ENCODE measurements at regions not wholly inside any gene's neighbourhood (a gene's known extent, or its start where the extent isn't known, plus 50 kb on each side); places are given as distances from the start of the nearest gene placed in this dataset.
A peak's percentile ranks its signal among the peaks of the same experiment; 100 is the strongest.
"Not testable (repeated sequence)": the region's sequence is repeated elsewhere in the genome, so short reads cannot be mapped to it uniquely, and the experiment has no call there.

DNA sequence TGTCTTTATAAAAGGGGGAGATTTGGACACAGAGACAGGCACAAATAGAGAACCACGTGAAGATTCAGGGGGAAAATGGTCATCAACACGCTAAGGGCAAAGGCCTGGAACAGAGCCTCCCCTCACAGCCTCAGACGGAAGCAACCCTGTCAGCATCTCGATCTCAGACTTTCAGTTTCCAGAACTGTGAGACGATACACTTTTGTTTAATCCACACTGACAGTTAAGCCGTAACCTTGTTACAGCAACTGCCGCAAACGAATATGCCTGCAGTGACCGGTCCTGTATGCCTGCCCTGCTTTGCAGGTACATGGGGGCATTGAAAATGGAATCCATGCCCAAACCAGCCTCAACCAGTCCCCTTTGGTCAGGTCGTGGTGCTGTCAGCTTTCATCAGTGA is 139.5 kb downstream of the ATPSCKMT start:
- H3K36me3 ChIP-seq (ENCODE audit: control insufficient read depth, insufficient read depth, low read length, severe bottlenecking): no peaks in the 10 kb centered on the region
- peaks cover 4% of the 10 kb centered on the region for H3K4me1 ChIP-seq (ENCODE audit: control insufficient read depth, insufficient read depth, low read length)
- H3K4me3 ChIP-seq (ENCODE audit: low read length): no peak overlapping the region
- no peaks in the 10 kb centered on the region for H3K9me3 ChIP-seq (ENCODE audit: control insufficient read depth, low read length)
- peaks cover 12% of the 10 kb centered on the region for H3K27me3 ChIP-seq (replicated peaks; ENCODE audit: control insufficient read depth, insufficient read depth, low read length)
- no peak for DNase-seq (ENCODE audit: low read depth)
- no peak overlapping the region for H3K9ac ChIP-seq (ENCODE audit: low read length)

DNA sequence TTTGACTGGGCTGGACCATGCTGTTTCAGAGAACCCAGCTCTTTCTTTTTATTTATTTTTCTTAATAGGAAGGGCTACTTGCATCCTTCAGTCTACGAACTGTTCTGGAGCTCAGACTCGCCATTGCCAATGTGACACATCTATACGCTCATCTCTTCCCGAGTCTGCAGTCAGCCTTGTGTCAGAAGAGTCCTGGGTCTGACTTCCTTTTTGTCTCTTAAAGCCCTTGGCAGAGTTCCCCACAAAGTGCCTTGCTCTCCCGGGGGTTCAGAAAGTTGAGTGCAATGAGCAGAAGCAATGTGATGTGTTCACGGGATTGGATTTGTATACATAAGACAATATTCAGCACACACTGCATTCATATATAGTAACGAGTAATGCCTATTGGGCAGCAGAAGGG is 140.4 kb downstream of the ATPSCKMT start:
- Histone ChIP-seq H3K4me3 (ENCODE audit: low read length) (no peak overlapping the region), H3K4me1 (ENCODE audit: control insufficient read depth, insufficient read depth, low read length) (peaks cover 4% of the 10 kb centered on the region), H3K9me3 (ENCODE audit: control insufficient read depth, low read length) (no peaks in the 10 kb centered on the region), H3K27me3 (replicated peaks; ENCODE audit: control insufficient read depth, insufficient read depth, low read length) (peaks cover 12% of the 10 kb centered on the region), H3K9ac (ENCODE audit: low read length) (no peak overlapping the region), H3K36me3 (ENCODE audit: control insufficient read depth, insufficient read depth, low read length, severe bottlenecking) (no peaks in the 10 kb centered on the region)
- no peak for DNase-seq (ENCODE audit: low read depth)

DNA sequence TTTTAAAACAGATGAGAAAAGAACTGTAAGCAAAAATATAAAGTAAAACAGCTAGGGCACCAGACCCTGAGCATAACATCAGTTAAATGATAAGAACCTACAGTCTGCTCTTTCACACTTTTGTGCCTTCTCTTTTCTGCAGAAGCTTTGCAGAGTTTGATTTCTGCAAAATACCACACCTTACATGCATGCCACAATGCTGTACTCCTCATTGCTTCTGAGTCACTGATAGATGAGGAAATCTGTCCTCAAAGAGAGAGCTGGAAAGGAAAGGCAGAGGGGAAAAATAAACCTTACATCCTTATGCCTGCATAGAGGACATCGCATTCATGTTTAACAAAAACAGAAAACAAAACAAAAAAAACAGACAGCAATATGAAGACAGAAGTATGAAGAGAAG is 142.9 kb downstream of the ATPSCKMT start:
- no peak overlapping the region for H3K9ac ChIP-seq (ENCODE audit: low read length)
- peak; percentile 57 for DNase-seq (ENCODE audit: low read depth)

DNA sequence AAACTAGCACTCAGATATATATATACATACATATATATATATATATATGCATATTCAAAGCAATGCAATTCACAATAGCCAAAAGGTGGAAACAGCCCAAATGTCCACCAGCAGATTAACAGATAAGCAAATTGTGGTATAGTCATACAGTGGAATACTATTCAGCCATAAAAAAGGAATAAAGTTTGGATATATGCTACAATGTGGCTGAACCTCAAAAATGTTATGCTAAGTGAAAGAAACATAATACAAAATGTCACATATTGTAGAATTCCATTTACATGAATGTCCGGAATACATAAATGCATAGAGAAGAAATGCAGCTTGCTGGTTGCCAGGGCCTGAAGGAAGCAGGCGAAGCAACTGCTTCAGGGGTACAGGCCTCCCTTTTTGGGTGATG is 143.4 kb downstream of the ATPSCKMT start:
- Histone ChIP-seq H3K9ac (ENCODE audit: low read length) (no peak overlapping the region), H3K36me3 (ENCODE audit: control insufficient read depth, insufficient read depth, low read length, severe bottlenecking) (no peaks in the 10 kb centered on the region), H3K4me1 (ENCODE audit: control insufficient read depth, insufficient read depth, low read length) (peaks cover 4% of the 10 kb centered on the region), H3K4me3 (ENCODE audit: low read length) (no peak overlapping the region), H3K9me3 (ENCODE audit: control insufficient read depth, low read length) (no peaks in the 10 kb centered on the region), H3K27me3 (replicated peaks; ENCODE audit: control insufficient read depth, insufficient read depth, low read length) (peaks cover 12% of the 10 kb centered on the region)
- DNase-seq (ENCODE audit: low read depth): no peak

More for the DNA sequence above, 142.9 kb downstream of the ATPSCKMT start:
- Histone ChIP-seq H3K4me3 (ENCODE audit: low read length) (no peak overlapping the region), H3K36me3 (ENCODE audit: control insufficient read depth, insufficient read depth, low read length, severe bottlenecking) (no peaks in the 10 kb centered on the region), H3K4me1 (ENCODE audit: control insufficient read depth, insufficient read depth, low read length) (peaks cover 4% of the 10 kb centered on the region), H3K9me3 (ENCODE audit: control insufficient read depth, low read length) (no peaks in the 10 kb centered on the region), H3K27me3 (replicated peaks; ENCODE audit: control insufficient read depth, insufficient read depth, low read length) (peaks cover 12% of the 10 kb centered on the region)

DNA sequence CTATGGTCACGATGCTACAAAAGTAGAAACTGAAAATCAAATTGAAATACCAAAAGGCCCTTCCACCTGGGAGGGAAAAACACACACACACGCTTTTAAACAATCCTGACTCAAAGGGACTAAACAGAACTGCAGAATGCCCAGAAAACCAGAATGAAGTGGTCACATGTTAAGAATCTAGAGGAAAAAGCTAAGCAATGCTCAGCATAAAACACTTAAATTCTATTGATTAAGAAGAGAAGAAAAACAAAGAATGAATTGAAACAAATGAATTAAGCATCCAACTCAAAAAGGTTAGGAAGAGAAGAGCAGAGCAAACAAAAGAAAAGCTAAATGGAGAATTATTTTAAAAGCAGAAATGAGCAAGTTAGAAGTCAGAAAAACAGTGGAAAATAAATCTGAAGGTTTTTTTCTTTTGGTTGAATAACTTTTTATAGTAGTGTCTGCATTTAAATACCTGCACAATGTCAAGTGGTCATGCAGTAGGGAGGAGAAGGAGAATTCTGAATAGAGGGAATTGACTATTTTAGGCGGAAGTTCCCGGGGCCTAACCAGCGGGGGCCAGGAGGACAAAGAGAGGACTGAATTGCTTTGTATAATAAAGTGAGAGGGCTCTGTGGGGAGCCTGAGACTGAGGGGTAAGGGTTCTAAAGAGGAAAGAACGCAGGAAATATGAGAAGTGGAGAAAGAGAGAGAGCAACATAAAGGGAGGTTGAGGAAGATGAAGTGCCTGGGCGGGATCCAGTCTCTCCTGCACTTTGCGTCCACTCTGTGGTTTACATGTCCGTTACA is 146.8 kb downstream of the ATPSCKMT start:
- H3K9me3 ChIP-seq (ENCODE audit: control insufficient read depth, low read length): peaks cover 17% of the 10 kb centered on the region
- peaks cover 4% of the 10 kb centered on the region for H3K4me1 ChIP-seq (ENCODE audit: control insufficient read depth, insufficient read depth, low read length)
- no peaks in the 10 kb centered on the region for H3K36me3 ChIP-seq (ENCODE audit: control insufficient read depth, insufficient read depth, low read length, severe bottlenecking)
- no peak overlapping the region for H3K4me3 ChIP-seq (ENCODE audit: low read length)
- no peak overlapping the region for H3K9ac ChIP-seq (ENCODE audit: low read length)
- no peak for DNase-seq (ENCODE audit: low read depth)
- peaks cover 8% of the 10 kb centered on the region for H3K27me3 ChIP-seq (replicated peaks; ENCODE audit: control insufficient read depth, insufficient read depth, low read length)

DNA sequence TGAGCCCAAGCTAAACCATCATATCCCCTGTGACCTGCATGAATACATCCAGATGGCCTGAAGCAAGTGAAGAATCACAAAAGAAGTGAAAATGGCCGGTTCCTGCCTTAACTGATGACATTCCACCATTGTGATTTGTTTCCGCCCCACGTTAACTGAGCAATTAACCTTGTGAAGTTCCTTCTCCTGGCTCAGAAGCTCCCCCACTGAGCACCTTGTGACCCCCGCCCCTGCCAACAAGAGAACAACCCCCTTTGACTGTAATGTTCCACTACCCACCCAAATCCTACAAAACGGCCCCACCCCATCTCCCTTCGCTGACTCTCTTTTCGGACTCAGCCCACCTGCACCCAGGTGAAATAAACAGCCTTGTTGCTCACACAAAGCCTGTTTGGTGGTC is 147.5 kb downstream of the ATPSCKMT start:
- H3K4me3 ChIP-seq (ENCODE audit: low read length); H3K9ac ChIP-seq (ENCODE audit: low read length); H3K4me1 ChIP-seq (ENCODE audit: control insufficient read depth, insufficient read depth, low read length); DNase-seq (ENCODE audit: low read depth); H3K36me3 ChIP-seq (ENCODE audit: control insufficient read depth, insufficient read depth, low read length, severe bottlenecking); H3K27me3 ChIP-seq (replicated peaks; ENCODE audit: control insufficient read depth, insufficient read depth, low read length): not testable (repeated sequence)
- peaks cover 17% of the 10 kb centered on the region for H3K9me3 ChIP-seq (ENCODE audit: control insufficient read depth, low read length)

DNA sequence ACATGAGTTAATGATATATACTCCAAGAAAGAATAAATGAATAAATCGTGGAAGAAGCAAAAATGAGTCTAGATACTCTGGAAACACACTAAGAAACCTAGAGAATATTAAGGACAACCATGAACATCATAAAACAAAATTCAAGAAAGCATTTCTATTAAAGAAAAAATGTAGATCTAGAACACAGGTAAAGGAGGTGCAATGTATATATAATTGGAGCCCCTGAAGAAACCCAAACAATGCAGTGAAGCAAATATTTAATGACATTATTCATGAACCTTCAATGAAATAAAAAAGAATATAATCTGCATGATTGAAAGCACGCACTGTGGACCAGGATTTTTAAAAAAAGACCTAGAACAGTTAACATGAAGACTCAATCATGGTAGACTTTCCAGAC is 150.1 kb downstream of the ATPSCKMT start:
- Histone ChIP-seq H3K4me1 (ENCODE audit: control insufficient read depth, insufficient read depth, low read length) (no peaks in the 10 kb centered on the region), H3K36me3 (ENCODE audit: control insufficient read depth, insufficient read depth, low read length, severe bottlenecking) (no peaks in the 10 kb centered on the region), H3K9me3 (ENCODE audit: control insufficient read depth, low read length) (peaks cover 17% of the 10 kb centered on the region), H3K27me3 (replicated peaks; ENCODE audit: control insufficient read depth, insufficient read depth, low read length) (no peaks in the 10 kb centered on the region), H3K9ac (ENCODE audit: low read length) (no peak overlapping the region), H3K4me3 (ENCODE audit: low read length) (no peak overlapping the region)
- DNase-seq (ENCODE audit: low read depth): no peak

DNA sequence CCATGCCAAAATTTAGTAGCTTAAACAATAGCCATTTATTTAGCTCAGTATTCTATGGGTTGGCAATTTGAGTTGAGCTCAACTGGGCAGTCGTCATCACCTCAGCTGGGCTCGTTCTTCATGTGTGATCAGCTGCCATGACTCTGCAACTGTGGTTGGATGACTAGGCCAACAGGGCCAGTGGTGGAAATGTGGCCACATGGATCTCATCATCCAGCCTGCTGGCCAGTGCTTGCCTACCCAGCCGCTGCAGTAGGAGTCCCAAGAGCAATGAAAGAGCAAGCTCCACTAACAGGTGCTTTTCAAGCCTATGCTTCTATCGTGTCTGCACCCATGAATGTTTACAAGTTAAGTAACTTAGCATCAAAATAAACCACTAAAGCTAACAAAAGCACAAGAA is 158.0 kb downstream of the ATPSCKMT start:
- H3K9ac ChIP-seq (ENCODE audit: low read length): no peak overlapping the region
- peaks cover 7% of the 10 kb centered on the region for H3K9me3 ChIP-seq (ENCODE audit: control insufficient read depth, low read length)
- no peak overlapping the region for H3K4me3 ChIP-seq (ENCODE audit: low read length)
- H3K27me3 ChIP-seq (replicated peaks; ENCODE audit: control insufficient read depth, insufficient read depth, low read length): no peaks in the 10 kb centered on the region
- no peak for DNase-seq (ENCODE audit: low read depth)
- no peaks in the 10 kb centered on the region for H3K4me1 ChIP-seq (ENCODE audit: control insufficient read depth, insufficient read depth, low read length)
- no peaks in the 10 kb centered on the region for H3K36me3 ChIP-seq (ENCODE audit: control insufficient read depth, insufficient read depth, low read length, severe bottlenecking)

DNA sequence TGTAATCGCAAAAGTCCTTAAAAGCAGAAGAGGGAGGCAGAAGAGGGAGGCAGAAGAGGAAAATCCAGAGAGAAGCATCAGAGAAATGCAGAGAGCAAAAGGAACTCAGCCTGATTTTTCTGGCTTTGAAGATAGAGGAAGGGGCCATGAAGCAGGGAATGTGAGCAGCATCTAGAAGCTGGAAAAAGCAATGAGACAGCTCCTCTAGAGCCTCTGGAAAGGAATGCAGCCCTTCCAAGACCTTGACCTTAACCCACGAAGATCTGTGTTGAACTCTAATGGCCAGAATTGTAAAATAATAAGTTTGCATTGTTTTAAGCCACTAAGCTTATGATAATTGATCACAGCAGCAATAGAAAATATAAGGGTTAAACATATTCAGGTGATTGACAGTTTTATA is 159.6 kb downstream of the ATPSCKMT start:
- no peak for DNase-seq (ENCODE audit: low read depth)
- no peak overlapping the region for H3K4me3 ChIP-seq (ENCODE audit: low read length)
- no peak overlapping the region for H3K9ac ChIP-seq (ENCODE audit: low read length)
- H3K27me3 ChIP-seq (replicated peaks; ENCODE audit: control insufficient read depth, insufficient read depth, low read length): no peaks in the 10 kb centered on the region
- H3K36me3 ChIP-seq (ENCODE audit: control insufficient read depth, insufficient read depth, low read length, severe bottlenecking): no peaks in the 10 kb centered on the region
- peaks cover 7% of the 10 kb centered on the region for H3K9me3 ChIP-seq (ENCODE audit: control insufficient read depth, low read length)
- H3K4me1 ChIP-seq (ENCODE audit: control insufficient read depth, insufficient read depth, low read length): no peaks in the 10 kb centered on the region

DNA sequence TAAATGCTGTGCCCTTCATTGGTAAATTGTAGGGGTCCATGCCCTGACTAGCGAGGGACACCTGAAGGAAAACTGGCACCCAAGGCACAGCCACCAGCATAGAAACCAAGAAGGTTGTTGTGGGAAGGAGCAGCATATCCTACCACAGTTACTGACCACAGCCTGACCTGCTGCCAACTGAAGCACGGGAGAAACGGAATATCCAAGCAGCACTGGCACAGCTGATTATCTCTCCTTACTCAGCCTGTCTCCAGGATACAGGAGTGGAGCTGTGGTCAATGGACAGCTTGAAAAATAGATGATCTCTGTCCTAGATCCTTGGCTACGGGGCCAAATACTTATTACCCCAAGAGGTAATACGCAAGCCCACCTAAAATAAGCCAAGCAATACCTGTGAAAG is 164.5 kb downstream of the ATPSCKMT start:
- DNase-seq (ENCODE audit: low read depth): no peak
- Histone ChIP-seq H3K9me3 (ENCODE audit: control insufficient read depth, low read length) (peaks cover 7% of the 10 kb centered on the region), H3K36me3 (ENCODE audit: control insufficient read depth, insufficient read depth, low read length, severe bottlenecking) (no peaks in the 10 kb centered on the region), H3K27me3 (replicated peaks; ENCODE audit: control insufficient read depth, insufficient read depth, low read length) (peaks cover 3% of the 10 kb centered on the region), H3K4me1 (ENCODE audit: control insufficient read depth, insufficient read depth, low read length) (no peaks in the 10 kb centered on the region), H3K4me3 (ENCODE audit: low read length) (no peak overlapping the region), H3K9ac (ENCODE audit: low read length) (no peak overlapping the region)

DNA sequence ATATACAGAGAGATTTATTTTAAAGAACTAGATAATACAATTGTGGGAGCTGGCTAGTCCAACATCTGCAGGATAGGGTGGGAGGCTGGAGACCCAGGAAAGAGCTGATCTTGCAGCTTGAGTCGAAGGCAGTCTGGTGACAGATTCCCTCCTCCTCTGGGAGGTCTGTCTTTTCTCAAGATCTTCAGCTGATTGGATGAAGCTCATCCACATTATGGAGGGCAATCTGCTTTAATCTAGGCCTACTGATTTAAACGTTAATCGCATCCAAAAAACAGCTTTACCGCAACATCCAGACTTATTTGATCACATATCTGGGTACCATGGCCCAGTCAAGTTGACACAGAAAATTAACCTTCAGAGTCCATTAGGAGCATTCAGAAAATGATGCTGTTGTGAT is 168.1 kb downstream of the ATPSCKMT start:
- DNase-seq (ENCODE audit: low read depth): no peak
- no peaks in the 10 kb centered on the region for H3K36me3 ChIP-seq (ENCODE audit: control insufficient read depth, insufficient read depth, low read length, severe bottlenecking)
- no peak overlapping the region for H3K9ac ChIP-seq (ENCODE audit: low read length)
- no peaks in the 10 kb centered on the region for H3K4me1 ChIP-seq (ENCODE audit: control insufficient read depth, insufficient read depth, low read length)
- H3K27me3 ChIP-seq (replicated peaks; ENCODE audit: control insufficient read depth, insufficient read depth, low read length): peaks cover 3% of the 10 kb centered on the region
- no peak overlapping the region for H3K4me3 ChIP-seq (ENCODE audit: low read length)
- no peaks in the 10 kb centered on the region for H3K9me3 ChIP-seq (ENCODE audit: control insufficient read depth, low read length)
